ENCODE measurements at regions not wholly inside any gene's neighbourhood (a gene's known extent, or its start where the extent isn't known, plus 50 kb on each side); places are given as distances from the start of the nearest gene placed in this dataset.

DNA sequence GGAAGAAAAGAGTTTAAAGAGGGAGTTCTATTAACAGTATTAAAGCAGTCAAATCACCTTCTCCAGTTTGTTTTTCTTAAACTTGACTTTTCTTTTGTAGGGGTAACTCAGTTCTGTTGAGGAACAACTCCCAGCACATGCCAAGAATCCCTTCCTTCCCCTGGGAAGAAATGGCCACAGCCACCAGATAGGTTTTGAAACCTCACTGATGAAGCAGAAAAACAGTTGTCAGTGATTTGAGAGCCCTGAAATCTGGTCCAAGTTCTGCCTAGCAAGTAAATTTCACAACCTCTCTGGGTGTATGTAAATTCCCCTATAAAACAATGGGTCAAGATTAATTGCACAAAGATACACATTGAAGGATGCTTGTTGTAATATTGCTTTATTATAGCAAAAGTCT, 167.1 kb downstream of the DHX15 start:
- no peak for DNase-seq

DNA sequence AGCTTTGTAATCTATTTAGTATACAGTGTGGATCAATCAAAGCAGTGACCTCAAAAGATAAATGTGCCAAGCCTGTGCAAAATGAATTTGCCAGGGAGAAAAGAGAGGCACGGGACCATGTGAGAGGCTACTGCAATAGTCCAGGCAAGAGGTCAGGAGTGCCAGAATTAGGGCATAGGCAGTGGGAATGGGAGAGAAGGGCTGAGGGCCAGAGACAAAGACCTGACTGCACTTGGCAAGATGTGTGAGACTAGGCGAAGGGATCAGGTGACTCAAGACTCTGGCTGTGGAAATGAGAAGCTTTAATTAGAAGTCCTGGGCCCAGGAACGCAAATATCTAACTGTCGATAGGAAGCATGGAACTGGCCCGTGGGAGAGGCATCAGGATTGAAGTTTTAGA, 168.1 kb downstream of the DHX15 start:
- no peak for DNase-seq

DNA sequence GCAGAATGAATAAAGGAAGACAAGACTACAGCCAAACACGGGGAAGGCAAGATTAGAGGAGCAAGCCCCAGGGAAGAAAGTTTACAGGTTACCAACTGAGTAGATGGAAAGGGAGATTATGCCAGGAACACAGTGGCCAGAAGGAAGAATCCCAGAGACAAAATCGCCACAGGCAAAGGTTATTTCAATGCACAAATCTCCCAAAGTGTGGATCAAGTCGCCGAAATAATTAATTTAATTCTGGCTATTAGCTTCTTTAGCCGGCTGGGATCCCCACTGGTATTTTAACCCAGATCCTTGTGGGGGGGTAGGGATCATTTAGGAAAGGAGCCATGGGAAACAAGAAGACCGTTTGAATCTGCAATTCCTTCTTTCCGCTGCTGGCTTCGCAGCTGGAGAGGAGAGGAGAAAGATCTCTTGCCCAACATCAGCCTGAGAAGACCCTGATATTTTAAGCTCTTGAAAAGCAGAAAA, 171.0 kb downstream of the DHX15 start:
- DNase-seq: no peak

DNA sequence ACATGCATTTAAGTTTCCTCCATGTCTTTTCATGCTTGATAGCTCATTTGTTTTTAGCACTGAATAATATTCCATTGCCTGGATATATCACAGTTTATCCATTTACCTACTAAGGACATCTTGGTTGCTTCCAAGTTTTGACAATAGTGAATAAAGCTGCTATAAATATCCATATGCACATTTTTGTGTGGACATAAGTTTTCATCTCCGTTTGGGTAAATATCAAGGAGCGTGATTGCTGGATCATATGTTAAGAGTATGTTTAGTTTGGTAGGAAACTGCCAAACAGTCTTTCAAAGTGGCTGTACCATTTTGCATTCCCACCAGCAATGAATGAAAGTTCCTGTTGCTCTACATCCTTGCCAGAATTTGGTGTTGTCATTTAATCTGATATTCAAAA, 172.5 kb downstream of the DHX15 start:
- no peak for DNase-seq

DNA sequence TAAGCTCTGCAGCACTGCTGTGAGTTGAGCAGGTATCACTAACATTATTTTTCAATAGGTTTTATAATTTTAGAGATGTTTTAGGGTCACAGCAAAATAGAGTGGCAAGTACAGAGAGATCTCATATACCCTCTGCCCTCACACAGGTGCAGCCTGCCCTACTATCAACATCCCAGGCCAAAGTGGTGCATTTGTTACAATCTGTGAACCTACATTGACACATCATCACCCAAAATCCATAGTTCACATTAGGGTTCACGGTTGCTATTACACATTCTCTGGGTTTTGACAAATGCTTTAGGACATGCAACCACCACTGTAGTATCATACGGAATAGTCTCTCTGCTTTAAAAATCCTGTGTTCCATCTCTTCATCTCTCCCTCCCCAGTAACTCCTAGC, 173.1 kb downstream of the DHX15 start:
- no peak for DNase-seq

DNA sequence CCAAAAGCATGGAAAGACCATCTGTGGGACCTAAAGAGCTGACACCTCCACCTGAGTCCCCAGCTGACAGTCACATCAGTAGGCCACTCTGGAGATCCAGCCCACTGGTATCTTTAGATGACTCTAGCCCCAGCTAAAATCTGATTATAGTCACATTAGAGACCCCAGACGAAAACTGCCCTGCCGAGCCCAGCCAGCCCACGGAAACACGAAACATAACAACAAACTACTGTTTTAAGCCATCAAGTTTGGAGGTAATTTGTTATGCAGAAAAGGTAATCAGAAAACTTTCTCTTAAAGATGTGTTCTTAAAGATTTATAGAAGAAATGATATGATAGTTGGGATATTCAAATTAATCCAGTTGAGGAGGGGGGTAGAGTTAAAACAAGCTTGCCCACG, 175.7 kb downstream of the DHX15 start:
- no peak for DNase-seq

DNA sequence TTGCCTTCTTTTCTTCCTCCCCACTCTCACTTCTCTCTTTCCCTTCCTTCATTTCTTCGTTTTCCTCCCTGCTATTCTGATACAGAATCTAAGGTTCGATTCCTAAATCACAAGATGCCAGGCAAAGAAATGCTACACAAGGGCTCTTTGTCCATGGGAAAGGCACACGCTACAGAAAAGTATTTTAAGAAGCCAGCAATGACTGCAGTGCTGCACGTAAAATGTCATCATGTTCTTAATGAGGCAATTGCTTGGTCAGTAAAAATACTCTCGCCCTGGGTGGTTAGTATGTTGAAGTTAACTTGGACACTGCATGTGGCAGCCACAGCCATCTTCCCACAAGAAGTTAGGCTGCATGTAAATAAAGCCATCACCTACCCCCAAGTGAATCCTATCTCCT, 178.4 kb downstream of the DHX15 start:
- no peak for DNase-seq

DNA sequence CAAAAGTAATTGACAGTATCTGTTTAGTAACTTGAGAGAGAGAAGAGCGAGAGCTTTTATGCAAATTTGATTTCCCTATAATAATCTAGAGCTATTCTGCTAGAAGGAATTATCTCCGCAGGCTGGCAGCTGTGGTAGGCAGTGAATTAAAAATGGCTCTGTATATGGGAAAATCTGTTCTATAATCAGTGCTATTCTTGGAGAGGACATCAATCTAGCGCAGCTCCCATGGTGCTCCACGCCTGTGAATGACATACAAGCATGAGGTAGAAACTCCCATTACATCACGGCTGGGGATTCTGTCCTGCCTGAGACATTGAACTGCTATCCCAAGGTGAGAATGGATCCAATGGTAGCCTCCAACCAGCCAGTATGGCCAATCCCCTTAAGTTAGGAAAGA, 179.0 kb downstream of the DHX15 start:
- DNase-seq: no peak

DNA sequence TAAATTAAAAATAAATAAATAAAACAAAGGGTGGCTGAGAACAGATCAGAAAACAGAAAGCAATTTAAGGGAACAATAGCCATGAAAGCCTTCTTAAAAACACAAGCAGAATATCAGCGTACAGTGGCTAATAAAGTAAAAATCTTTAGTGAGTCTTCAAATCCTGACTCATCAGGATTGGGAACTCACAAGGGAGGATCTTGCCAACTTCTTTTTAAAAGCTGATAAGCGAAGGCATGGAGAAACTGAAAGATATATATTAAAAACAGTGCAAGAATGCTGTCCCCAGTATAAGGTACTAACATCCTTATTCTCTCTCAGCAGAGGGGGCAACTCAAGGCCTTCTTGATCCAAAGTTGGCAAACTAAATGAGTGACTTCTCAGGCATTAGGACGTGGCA, 180.1 kb downstream of the DHX15 start:
- DNase-seq: no peak

DNA sequence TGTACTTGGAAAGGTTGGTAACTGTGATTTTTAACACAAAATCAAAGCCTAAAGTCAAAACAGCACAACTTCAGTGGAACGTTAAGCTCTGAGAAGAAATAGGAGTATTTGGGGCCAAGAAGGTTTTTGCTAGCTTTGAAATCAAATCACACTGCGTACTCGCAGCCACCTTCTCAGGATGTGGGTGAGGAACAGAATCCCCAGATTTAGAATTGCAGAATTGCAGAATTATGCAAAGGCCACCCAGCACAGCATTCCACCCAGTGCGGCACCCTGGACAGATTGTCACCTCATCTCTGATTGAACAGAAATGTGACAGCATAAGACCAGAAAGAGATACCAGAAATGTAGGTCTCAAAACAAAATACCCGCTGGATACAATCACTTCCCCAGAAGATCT, 181.1 kb downstream of the DHX15 start:
- DNase-seq: no peak

DNA sequence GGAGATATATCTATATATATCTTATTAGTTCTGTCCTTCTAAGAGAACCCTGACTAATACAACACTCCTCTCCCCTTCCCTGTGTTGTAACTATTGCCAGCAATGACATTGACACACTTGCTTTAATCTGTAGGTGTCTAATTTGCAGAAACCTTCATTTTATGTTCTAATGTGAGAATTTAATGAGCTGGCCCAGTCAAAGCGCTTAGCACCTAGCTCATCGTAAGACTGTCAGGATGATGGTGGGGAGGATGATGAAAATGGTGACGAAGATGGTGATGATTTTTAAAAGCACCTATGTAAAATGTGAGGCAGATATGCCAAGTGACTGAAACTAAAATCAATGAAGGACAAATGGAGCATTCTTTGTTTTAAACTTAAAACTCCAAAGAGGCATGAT, 183.8 kb downstream of the DHX15 start:
- no peak for DNase-seq

DNA sequence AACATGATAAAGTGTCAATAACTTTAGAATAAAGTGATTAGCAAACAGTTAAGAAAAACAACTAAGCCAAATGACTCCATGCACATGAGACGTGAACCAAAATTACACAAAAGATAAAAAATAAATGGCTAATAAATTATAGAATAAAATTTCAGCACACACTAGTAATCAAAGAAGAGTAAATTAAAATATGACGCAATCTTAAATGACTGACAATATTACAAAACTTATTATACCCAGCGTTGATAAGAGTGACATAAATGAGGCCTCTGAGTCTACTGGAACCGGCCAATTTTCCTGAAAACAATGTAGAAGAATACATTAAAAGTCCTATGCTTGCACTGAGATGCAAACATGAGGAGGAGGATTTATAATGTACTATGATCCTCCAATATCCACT, 187.4 kb downstream of the DHX15 start:
- DNase-seq: no peak

DNA sequence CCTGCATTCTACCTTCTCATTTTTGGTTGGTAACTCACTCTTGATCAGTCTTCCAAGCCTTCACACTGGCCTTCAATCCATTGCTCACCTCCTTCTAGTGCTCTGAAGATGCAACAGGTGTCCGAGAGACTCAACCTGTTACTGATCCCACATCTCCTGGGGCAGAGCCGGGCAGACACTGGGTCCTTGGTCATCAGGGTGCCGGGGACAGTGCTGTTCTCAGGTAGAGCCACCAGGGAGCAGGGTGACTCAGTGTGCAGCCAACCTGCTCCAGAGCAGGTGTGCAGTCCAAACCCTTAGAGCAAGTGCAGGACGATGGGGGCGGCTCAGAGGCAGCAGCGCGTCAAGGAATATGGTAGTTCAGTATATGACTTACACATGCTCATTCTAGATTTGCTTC, 188.4 kb downstream of the DHX15 start:
- no peak for DNase-seq

DNA sequence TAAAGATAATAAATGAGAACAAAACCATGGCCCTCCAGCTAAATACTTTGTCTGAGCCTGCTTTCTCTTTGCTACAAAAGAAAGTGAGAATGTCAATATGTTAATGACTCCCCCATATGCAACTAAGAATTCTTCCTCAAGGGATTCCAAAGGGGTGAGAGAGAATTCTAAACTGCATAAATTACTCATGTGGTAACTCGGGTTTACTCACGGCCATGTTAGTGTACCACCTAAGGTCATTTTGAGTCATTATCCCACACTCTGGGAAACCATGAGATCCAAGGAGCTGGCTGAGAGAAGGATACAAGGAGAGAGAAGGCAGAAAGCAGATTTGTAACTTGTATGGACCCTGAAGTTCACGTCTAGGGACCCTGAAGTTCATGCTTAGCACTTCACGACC, 190.3 kb downstream of the DHX15 start:
- DNase-seq: no peak

DNA sequence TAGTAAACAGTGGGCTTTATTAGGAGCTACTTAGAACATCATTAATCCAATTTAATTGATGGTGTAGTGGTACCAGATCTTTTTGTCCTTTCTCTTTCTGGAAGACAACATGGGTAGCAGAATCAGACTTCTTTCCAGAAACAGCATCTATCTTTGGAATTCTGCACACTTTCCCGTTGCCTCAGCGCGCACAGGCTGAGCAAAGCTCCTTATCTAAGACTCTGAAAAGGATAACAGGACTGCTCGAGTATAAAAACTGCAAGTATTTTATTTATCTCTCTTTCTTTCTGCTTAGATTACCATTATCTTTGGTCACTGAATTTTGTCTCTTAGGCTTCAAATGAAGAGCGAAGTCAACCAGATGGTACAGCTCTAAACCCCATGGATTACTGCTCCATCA, 191.7 kb downstream of the DHX15 start:
- no peak for DNase-seq

DNA sequence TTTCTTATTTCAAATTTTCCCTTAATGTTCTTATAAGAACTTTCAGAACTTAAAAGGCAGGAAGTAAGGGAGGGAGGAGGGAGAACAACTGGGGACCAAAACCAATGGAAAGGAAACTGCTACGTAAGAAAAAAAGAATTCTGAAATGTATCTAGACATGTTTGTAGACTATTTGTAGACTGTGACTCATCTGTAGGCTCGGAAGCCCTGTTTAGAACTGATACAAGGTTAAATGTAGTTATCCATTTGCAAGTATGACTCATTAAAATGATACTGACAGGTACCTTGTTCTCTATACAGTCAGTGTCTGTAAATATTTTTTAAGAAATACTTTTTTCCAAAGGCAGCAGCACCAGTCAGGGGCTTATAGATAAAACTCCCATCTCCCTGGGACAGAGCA, 202.0 kb downstream of the DHX15 start:
- DNase-seq: peak; percentile 10

DNA sequence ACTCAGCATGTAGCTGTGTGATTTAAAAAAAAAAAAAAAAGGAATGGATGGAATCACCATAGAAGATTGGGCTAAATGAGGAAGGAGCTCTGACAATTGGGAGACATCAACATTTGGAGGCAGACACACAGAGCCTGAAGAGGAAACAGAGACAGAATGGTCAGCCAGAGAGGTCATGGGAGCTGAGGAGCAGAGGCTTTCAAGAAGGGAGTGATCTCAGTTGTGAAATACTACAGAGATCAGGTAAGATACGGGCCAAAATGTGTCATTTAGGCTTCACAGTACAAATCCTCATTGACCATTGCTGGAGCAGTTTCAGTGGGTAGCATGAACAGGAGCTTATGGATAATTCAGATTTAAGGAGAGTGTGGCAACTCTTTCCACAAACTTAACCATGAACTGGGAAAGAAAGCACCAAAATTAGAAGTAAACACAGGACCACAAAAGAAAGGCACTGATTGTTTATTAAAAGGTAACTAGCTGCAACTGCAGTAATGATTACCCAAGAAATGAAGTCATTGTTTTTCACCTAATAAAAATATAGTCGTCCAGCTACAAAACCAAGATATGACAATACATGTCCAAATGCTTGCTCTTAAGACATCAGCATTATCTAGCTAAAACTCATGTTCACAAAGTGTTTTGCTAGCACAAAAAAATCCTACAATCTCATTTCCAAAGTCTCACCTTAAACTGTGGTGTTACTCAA, 203.2 kb downstream of the DHX15 start:
- DNase-seq: no peak

DNA sequence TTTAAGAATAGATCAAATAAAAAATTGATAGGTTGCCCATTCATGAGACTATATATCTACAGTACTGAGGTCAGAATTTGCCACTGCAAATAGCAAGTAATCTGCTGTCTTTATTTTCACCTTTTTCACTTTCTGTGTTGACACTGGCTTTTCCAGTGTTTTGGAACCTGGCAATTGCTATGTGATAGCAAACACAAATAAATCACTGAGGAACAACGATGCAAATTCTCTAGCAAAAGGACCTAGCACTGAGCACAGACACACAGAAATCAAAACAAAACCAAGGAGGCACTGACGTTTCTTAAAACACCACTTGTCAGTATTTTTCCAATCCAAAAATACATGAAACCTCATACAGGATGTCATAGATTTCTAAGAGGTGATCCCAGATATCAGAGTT, 210.7 kb downstream of the DHX15 start:
- DNase-seq: no peak

DNA sequence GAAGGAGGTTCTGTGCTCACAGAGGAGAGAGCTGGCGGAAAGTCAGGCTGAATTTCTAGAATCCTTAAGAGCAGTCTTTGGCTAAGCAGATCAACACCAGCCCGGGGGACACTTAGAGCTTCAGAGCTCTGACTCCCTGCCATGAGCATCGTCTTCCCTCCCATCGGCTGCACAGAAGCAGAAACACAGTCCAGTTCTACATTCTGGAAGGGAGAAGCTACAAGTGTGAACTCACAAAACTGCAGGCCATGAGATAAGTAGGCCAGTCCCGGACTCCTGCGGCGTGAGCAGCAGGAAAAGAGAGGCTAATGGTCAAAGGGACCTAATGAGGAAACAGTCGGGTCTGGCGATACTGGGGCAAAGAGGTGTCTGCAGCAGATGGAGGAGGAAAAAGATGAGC, 211.5 kb downstream of the DHX15 start:
- no peak for DNase-seq

DNA sequence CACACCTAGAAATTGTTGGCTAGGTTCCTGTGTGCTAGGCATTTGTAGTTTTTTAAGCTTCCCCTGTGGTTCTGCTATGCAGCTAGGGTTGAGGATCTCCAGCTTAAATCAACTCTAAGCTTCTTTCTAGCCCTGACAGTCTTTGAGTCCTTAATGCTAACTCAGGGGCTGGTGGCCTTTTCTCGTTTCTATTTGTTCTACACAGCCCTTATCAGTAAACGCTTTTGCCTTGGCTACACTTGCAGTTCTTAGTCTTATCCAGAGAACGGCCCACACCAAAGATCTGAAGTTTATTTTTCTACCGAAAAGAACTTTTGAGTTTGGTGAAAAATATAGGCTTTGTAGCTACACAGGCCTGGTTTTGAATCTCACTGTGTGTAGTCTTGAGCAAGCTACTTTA, 212.0 kb downstream of the DHX15 start:
- no peak for DNase-seq

DNA sequence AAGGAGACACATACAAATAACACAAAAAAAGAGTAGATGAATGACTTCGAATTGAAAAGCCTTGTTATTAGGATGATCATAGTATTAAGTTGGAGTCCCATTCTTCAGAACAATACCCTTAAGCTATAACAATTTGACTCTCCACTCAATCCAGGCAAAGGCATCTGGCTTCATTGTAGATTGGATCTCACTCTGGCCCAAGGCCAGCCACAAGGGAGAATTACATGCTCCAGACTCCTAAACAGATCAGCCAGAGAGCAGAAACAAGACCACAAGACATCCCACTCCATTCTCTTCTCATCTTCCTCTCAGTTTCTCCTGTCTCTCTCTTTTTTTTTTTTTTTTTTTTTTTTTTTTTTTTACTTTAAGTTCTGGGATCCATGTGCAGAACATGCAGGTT, 213.9 kb downstream of the DHX15 start:
- DNase-seq: no peak

DNA sequence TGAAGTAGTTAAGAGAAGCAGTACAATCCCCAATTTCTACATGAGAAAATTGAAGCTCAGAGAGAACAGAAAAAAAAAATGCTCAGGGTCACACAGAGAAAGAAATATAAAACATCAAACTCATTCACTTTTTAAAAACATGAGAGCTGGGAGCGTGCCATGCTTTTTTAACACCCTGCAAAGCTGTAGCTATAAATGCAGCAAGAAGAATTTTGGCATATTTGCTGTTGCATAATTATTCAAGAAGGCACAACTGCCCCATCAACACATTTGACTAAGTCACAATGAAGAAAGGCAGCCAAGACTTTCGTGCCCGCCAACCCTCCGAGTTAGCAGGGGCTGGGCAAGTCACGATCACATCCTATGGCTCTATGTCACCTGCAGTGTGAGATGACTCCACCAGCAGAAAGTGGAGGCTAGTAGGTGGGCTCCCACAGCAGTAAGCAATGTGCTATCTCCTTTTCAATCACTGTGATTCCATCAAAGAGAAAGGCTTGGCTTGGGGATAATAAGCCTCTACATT, 214.8 kb downstream of the DHX15 start:
- no peak for DNase-seq

DNA sequence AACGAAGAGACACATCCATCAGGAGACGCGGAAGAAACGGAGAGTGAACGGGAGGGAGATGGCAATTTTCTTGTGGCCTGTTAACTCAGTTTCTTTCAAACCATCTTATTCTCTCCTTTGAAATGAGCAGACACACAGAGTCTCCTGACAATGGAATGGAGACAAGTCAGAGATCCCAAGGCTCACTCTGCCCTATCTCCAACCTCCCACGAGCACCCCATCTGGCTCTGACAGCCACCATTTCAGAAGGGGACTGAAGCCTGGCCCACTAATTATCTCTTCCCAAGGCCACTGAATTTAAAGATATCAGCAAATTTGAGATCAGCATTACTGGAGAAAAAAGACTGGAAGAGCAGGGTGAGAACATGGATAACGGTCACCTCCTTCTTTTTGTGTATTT, 215.6 kb downstream of the DHX15 start:
- no peak for DNase-seq

DNA sequence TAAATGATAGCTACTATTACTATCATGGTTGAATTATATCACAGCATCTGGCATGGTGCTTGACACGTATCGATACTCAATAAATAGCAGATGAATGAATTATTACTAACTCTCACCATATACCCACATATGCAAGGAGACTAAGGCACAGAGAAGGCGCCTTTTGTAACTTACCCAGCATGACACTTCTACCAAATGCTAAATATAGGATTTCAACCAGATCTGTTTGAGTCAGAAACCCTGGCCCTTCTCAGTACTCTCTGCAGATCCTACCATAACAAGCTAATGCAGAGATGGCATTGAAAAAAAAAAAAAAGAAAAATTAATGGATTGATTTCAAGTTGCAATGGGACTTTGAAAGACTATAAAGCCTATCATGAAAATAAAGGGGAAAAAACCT, 219.5 kb downstream of the DHX15 start:
- no peak for DNase-seq

DNA sequence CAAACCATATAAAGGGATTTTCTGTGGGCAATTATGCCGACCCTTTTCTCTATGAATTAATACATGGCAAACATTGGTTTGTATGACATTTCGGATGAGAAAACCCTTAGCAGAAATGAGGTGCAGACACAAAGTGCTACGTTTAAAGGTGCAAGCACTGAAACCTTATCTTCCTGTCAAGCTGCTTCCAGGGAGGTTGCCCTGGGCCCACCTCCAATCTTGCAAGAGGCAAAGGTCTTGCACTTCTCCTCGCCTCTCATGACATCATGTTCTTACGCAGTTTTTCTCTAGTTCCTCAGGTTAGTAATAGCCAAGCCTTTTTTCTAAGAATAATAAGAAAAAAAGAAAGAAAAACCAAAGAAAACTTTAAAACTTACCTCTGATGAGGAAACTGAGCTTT, 220.1 kb downstream of the DHX15 start:
- no peak for DNase-seq
